ENCODE measurements at regions not wholly inside any gene's neighbourhood (a gene's known extent, or its start where the extent isn't known, plus 50 kb on each side); places are given as distances from the start of the nearest gene placed in this dataset.

GRCh38 chr9:87263291-87263690 lies 234.4 kb upstream of the DAPK1 start:
- TF ChIP-seq CTCF (IDR thresholded peaks at IDR 0.05), result no peak
- TF ChIP-seq POLR2AphosphoS5 (IDR thresholded peaks at IDR 0.05), result no peak

Data from suprapubic skin (tissue), 3 donors.